ENCODE measurements at regions not wholly inside any gene's neighbourhood (a gene's known extent, or its start where the extent isn't known, plus 50 kb on each side); places are given as distances from the start of the nearest gene placed in this dataset.

- TF ChIP-seq CTCF (IDR thresholded peaks at IDR 0.05; ENCODE audit: poor library complexity) (no peak), EZH2phosphoT487 (IDR thresholded peaks at IDR 0.05; ENCODE audit: low read depth, severe bottlenecking, unreplicated experiment) (no peak), EZH2 (IDR thresholded peaks at IDR 0.05; ENCODE audit: borderline replicate concordance) (no peak)
Measured at GRCh38 chr1:101144671-101145448, 92.0 kb upstream of the S1PR1 start.
